LNCAP (cell line): ENCODE measurements at regions not wholly inside any gene's neighbourhood (a gene's known extent, or its start where the extent isn't known, plus 50 kb on each side); places are given as distances from the start of the nearest gene placed in this dataset.

Source experiments
- TF ChIP-seq, protein P1 (sequence below): fragments of 450-650 bp; IDR thresholded peaks from 2 replicates; pipeline ENCODE4 v1.5.1; 2017; ENCODE audit warnings: mild to moderate bottlenecking

DNA sequence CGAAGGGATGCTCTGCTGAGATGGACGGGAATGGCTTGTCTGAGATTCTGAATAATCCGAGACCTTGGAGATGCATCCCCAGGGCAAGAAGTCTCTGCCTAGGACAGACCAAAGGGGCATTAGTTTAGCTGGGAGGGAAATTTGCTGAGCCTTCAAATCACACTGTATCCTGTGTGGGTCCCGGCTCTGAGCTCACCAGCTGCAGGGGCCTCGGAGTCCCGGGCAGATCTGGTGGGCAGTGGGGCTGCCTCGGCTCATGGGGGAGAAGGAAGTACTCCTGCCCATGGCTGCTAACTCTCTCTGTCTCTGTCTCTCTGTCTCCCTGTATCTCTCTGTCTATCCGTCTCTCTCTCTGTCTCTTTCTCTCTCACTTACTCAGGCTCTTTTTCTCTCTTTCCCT lies 522.4 kb downstream of the TBC1D22A start:
- TF ChIP-seq, protein P1, sequence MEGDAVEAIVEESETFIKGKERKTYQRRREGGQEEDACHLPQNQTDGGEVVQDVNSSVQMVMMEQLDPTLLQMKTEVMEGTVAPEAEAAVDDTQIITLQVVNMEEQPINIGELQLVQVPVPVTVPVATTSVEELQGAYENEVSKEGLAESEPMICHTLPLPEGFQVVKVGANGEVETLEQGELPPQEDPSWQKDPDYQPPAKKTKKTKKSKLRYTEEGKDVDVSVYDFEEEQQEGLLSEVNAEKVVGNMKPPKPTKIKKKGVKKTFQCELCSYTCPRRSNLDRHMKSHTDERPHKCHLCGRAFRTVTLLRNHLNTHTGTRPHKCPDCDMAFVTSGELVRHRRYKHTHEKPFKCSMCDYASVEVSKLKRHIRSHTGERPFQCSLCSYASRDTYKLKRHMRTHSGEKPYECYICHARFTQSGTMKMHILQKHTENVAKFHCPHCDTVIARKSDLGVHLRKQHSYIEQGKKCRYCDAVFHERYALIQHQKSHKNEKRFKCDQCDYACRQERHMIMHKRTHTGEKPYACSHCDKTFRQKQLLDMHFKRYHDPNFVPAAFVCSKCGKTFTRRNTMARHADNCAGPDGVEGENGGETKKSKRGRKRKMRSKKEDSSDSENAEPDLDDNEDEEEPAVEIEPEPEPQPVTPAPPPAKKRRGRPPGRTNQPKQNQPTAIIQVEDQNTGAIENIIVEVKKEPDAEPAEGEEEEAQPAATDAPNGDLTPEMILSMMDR: no peak

DNA sequence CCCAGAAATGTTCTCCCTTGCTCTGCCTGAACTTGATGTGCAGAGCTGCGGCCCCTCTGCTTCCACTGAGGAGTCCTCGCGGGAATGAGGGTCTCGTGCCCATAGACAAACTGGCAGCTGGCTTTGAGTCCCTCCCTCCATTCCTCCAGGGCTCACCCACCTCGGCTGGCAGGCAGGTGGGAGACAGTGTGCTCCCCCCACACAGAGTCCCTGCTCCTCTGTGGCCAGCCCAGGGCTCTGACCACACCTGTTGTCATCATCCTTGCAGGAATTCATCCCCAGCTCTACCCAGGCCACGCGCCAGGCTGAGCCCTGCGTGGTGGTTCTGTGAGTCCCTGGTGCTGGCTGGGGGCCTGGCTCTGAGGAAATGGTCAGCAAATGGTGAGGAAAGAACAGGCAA lies 521.9 kb downstream of the TBC1D22A start:
- TF ChIP-seq, protein P1: no peak

DNA sequence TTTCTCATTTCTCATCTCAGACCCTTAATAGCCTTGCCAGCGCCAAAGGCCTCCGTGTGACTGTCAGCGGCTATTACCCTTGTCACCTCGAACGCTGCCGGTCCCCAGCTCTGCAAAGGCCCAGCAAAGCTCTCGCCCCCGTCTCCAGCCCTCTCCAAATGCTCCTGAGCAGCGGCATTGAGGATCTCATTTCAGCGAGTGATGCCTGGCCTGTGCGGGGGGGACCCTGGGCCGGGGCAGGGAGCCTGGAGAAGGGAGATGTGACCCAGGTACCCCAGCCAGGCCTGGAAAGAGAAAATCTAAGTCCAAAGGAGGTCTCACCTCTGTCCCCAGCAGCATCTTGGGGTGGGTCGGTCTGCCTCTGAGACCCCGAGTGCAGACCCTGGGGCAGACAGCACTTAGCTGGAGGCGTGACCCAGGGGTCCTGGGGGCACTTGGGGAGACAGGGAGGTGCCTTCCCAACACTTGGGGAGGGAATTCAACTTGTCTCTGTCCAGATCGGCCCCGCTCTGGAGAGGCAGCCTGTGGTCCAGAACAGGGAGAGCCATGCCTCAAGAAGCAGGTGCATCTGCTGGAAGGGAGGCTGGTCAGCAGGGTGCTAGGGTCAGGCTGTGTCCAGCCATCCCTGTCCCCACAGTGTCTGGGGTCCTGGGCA lies 521.3 kb downstream of the TBC1D22A start:
- TF ChIP-seq, protein P1: no peak

DNA sequence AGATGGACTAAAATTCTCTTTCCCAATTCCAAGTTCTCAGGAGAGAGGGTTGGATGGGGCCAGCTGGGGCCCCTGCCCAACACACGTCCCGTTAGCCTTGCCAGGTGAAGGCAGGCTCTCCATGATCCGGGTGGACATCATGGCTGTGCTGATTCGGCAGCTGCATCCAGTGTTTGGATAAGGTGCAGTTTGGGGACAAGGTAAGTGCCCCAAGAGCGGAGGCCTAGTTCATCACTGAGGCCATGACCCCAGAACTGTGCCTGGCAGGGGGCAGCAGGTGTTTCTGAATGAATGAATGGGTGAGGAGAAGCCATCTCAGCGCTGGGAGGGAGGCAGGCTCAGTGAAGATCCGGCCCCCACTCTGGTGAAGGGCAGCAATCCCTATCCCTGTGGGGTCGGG lies 520.4 kb downstream of the TBC1D22A start:
- TF ChIP-seq, protein P1: no peak

DNA sequence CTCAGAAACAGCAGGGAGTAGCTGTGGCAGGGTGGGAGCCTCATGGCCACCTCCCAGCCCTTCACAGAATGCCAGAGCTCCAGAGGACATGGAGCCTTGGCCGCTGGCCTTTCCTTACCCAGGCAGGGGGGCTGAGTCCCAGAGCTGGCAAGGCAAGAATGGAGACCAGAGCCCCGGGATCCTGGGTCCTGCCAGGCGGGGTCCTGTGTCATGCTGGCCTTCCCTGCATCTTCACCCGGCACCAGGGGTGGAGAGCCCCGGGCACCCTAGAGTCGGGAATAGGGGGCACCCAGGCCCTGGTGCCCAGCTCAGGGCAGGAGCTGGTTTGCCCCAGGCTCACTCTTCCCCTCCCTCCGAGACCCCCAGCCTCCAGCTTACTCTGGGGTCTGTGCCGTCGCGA lies 519.9 kb downstream of the TBC1D22A start:
- TF ChIP-seq, protein P1: no peak

DNA sequence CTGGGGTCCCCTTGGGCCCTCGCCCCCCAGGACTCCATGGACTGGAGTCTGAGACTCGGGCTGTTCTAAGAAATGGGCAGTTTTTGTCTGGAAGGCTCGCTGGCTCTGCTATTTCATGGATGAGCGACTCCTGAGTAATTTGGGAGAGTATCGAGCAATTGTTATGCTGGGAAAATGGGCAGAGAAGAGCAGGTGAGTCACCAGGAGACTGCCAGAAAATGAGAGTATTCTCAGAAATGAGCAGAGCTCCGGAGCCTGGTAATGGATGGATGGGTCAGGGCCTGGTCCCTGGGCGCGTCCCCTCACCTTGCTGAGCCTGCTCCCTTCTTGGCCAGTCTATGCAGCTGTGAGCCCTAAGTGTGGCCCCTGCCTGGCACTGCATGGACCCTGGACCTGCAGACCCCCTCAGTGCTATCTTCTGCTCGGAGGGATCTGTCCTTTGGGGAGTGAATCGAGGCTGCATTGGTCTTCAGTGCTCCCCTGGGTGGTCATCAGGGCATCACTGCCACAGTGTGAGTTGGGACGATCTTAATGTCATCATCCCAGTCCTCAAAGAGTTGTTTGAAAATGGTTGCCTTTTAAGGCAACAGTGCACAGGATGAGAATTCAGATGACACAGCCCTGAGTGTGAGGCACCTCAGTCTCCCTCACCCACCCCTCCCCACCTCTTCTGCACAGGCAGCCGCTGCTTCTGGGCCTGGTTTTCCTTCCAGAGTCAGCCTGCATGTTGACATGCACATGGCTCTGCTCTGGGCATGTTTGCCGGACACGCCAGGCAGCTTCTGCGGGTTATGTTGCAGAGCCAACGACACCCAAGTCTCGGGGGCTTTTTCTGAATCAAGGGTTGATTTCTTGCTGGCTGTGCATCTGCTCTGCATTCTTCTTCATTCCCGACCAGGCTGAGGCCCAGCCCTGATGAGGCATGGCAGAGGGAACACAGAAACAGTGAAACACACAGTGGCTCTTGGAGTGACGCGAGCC lies 519.0 kb downstream of the TBC1D22A start:
- TF ChIP-seq, protein P1: no peak

DNA sequence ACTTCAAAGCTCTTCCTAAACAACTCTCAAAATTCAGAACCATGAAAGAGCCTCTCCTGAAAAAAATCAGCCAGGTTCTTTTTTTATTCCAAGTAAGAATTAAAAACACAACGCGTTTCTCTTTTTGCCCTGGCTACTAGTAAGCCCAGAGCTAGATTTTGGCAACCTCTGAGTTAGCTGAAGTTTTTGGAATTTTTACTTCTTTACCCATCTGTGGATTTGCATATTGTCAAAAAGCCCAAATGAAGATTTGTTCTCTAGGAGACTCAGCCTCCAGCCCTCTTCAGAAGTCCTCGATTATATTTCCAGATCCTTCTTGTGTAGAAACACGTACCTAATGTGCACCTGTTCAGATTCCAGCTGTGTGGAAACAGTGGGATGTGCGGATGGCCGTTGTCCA lies 517.9 kb downstream of the TBC1D22A start:
- TF ChIP-seq, protein P1: no peak
